ENCODE measurements at regions not wholly inside any gene's neighbourhood (a gene's known extent, or its start where the extent isn't known, plus 50 kb on each side); places are given as distances from the start of the nearest gene placed in this dataset.

GRCh38 chr6:9405369-9405768, 970.0 kb upstream of the SLC35B3 start:
- no peaks in the 10 kb centered on the region for H3K9me3 Mint-ChIP-seq
- peaks cover 79% of the 10 kb centered on the region for H3K4me1 Mint-ChIP-seq (ENCODE audit: low read depth)
- TF ChIP-seq CTCF (IDR thresholded peaks at IDR 0.05) = no peak; the same call in 1 of the 2 replicates
- peak overlapping the region; percentile 55; the same call in 1 of the 2 replicates for H3K4me3 Mint-ChIP-seq
- H3K27me3 Mint-ChIP-seq (ENCODE audit: insufficient read depth) = no peaks in the 10 kb centered on the region; the same call in 1 of the 2 replicates
- no peaks in the 10 kb centered on the region for H3K36me3 Mint-ChIP-seq (ENCODE audit: low read depth)
- DNase-seq = peak; percentile 83
- H3K27ac Mint-ChIP-seq = peak overlapping the region; percentile 87

DNA sequence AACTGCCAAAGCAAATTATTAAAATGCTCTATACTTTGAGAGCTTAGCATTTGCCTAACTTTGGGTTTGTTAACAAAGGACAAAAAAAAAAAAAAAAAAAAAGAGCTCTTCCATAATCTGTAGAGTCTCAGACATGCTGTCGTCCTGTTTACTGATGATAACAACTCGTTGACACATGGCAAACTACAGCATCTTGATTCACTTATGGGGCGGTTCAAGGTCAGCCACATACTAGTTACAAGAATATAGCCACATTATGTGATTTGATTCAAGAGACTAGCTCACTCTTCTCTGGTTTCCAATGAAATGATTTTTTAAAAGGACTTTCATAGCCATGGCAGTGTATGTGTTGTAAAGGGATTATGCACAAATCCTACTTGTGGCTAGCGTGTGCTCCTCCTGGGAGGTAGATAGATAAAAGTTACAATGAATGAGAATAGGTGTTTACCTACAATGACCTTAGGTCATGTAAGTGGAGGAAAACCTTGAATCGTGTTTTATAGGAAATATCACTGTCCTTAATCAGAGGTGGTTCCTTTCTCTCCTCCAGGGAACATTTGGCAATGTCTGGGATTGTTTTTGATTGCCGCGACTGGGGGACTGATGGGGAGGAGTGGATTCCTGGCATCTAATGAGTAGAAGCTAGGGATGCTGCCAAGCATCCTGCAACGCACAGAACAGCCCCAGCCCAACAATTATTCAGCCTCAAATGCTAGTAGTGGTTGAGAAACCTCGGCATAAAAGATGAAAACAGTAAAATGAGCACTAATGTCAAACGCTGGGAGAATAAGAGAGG, 969.2 kb upstream of the SLC35B3 start:
- H3K36me3 Mint-ChIP-seq (ENCODE audit: low read depth) = no peaks in the 10 kb centered on the region
- H3K27me3 Mint-ChIP-seq (ENCODE audit: insufficient read depth) = no peaks in the 10 kb centered on the region; the same call in 1 of the 2 replicates
- TF ChIP-seq CTCF (IDR thresholded peaks at IDR 0.05) = no peak
- no peak for DNase-seq
- no peaks in the 10 kb centered on the region for H3K9me3 Mint-ChIP-seq
- peaks cover 78% of the 10 kb centered on the region for H3K4me1 Mint-ChIP-seq (ENCODE audit: low read depth)
- peak overlapping the region; percentile 55 for H3K4me3 Mint-ChIP-seq
- H3K27ac Mint-ChIP-seq = peak overlapping the region; percentile 87

GRCh38 chr6:9403736-9404135, 968.4 kb upstream of the SLC35B3 start:
- H3K9me3 Mint-ChIP-seq = no peaks in the 10 kb centered on the region
- no peak for TF ChIP-seq CTCF (IDR thresholded peaks at IDR 0.05)
- no peak overlapping the region; the same call in 1 of the 2 replicates for H3K27ac Mint-ChIP-seq
- H3K4me3 Mint-ChIP-seq = peak overlapping the region; percentile 9; the same call in 1 of the 2 replicates
- peaks cover 70% of the 10 kb centered on the region for H3K4me1 Mint-ChIP-seq (ENCODE audit: low read depth)
- no peaks in the 10 kb centered on the region for H3K36me3 Mint-ChIP-seq (ENCODE audit: low read depth)
- H3K27me3 Mint-ChIP-seq (ENCODE audit: insufficient read depth) = no peaks in the 10 kb centered on the region; the same call in 1 of the 2 replicates
- DNase-seq = no peak

DNA sequence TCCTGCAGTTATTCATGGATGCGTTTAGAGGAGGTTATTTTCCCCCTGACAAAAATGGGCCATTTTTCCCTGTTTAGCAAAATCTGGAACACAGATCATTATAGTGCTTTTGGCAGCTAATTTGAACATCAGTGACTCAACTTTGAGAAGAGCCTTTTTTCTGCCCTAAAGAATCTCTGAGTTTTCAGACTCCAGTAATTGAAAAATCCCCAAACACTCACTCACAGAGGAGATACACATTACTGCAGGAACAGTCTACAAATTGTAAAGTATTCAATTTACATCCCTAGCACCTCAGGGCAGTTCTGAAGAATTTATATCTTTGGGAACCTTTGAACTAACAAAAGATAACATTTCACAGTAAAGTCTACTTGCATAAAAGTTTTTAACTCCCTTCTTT, 966.6 kb upstream of the SLC35B3 start:
- Mint-ChIP-seq H3K9me3 (no peaks in the 10 kb centered on the region), H3K36me3 (ENCODE audit: low read depth) (no peaks in the 10 kb centered on the region), H3K4me1 (ENCODE audit: low read depth) (peaks cover 55% of the 10 kb centered on the region), H3K27ac (peak overlapping the region; percentile 38), H3K4me3 (peak overlapping the region; percentile 24), H3K27me3 (ENCODE audit: insufficient read depth) (no peaks in the 10 kb centered on the region; the same call in 1 of the 2 replicates)
- DNase-seq = peak; percentile 25
- no peak for TF ChIP-seq CTCF (IDR thresholded peaks at IDR 0.05)

DNA sequence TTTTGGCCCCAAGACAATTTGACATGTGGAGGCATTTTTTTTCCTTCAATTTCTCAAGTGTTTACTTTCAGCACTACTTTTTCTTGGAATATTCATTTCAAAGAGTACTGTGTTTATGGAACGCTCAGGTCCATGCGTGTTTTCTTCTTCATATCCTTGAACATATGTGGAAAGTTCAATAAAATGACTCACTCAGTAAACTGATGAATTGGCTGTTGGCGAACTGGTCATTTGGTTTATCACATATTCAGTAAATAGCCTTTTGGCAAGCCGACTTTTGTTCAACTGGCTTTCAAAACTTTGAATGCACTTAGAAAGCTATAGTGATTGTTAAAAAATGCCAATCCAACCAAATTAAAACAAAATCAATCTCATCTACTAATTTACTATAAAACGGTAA, 964.6 kb upstream of the SLC35B3 start:
- no peaks in the 10 kb centered on the region for H3K9me3 Mint-ChIP-seq
- H3K4me1 Mint-ChIP-seq (ENCODE audit: low read depth) = peaks cover 42% of the 10 kb centered on the region
- H3K4me3 Mint-ChIP-seq = no peak overlapping the region
- no peak overlapping the region for H3K27ac Mint-ChIP-seq
- no peaks in the 10 kb centered on the region for H3K36me3 Mint-ChIP-seq (ENCODE audit: low read depth)
- no peak for TF ChIP-seq CTCF (IDR thresholded peaks at IDR 0.05)
- no peak for DNase-seq
- no peaks in the 10 kb centered on the region; the same call in 1 of the 2 replicates for H3K27me3 Mint-ChIP-seq (ENCODE audit: insufficient read depth)

Measured in HFFc6 (cell line).